PC-9 (cell line): ENCODE measurements at regions not wholly inside any gene's neighbourhood (a gene's known extent, or its start where the extent isn't known, plus 50 kb on each side); places are given as distances from the start of the nearest gene placed in this dataset.
A peak's percentile ranks its signal among the peaks of the same experiment; 100 is the strongest.

Experiments used
- BruUV-seq: library from RNA; stranded (reverse); fragments of 400-500 nt; replicated peaks from 2 replicates; lab custom pipeline; 2021; lab: Mats Ljungman, UMichigan
- CTCF ChIA-PET: fragments of 300-600 bp; sonication (Branson Sonifier 250); formaldehyde crosslinking; loops from one replicate; lab custom pipeline; 2022; ENCODE audit warnings: antibody characterized with exemption; lab: Charles Lee
- POLR2A ChIA-PET: fragments of 300-600 bp; sonication (Branson Sonifier 250); formaldehyde crosslinking; loops from one replicate; lab custom pipeline; 2022; ENCODE audit warnings: antibody characterized with exemption; ENCODE audit not compliant: unreplicated experiment; lab: Charles Lee
- DNase-seq, 2 experiments: peaks; one replicate each; pipeline versions ENCODE4 v3.0.0 to v3.0.0-alpha.2; 2015 to 2022; ENCODE audit warnings: mixed read lengths in 1 of 2
- H2AFZ ChIP-seq: fragments of 200-600 bp; sonication (generic); 2 replicates; pipeline ENCODE4 v1.8.1; 2017; ENCODE audit warnings: antibody characterized with exemption
- H3F3A ChIP-seq: fragments of 200-600 bp; sonication (generic); 2 replicates; pipeline ENCODE4 v1.8.1; 2017; ENCODE audit warnings: antibody characterized with exemption, mild to moderate bottlenecking, low read depth; ENCODE audit not compliant: insufficient read depth
- H3K27ac ChIP-seq: fragments of 200-600 bp; sonication (generic); 2 replicates; pipeline ENCODE4 v1.6.1; 2016; ENCODE audit warnings: mixed run types
- H3K27me3 ChIP-seq: fragments of 200-600 bp; sonication (generic); 2 replicates; pipeline ENCODE4 v1.6.1; 2016; ENCODE audit warnings: low read depth, mixed run types; ENCODE audit not compliant: insufficient read depth
- H3K36me3 ChIP-seq: fragments of 200-600 bp; sonication (generic); 2 replicates; pipeline ENCODE4 v1.6.1; 2016; ENCODE audit warnings: low read depth, mixed run types
- H3K4me1 ChIP-seq: fragments of 200-600 bp; sonication (generic); replicated peaks from 2 replicates; pipeline ENCODE4 v1.6.1; 2016; ENCODE audit warnings: mixed run types; ENCODE audit not compliant: insufficient read depth
- H3K4me2 ChIP-seq: fragments of 200-600 bp; sonication (generic); 2 replicates; pipeline ENCODE4 v1.6.1; 2017; ENCODE audit warnings: mixed run types
- H3K4me3 ChIP-seq: fragments of 200-600 bp; sonication (generic); 2 replicates; pipeline ENCODE4 v1.6.1; 2016; ENCODE audit warnings: mixed run types
- H3K79me2 ChIP-seq: fragments of 200-600 bp; sonication (generic); 2 replicates; pipeline ENCODE4 v1.6.1; 2017; ENCODE audit warnings: low read depth, mixed run types
- H3K9me2 ChIP-seq: fragments of 200-600 bp; sonication (generic); 2 replicates; pipeline ENCODE4 v1.8.1; 2017; ENCODE audit warnings: mild to moderate bottlenecking; ENCODE audit not compliant: insufficient read depth
- H3K9me3 ChIP-seq: fragments of 200-600 bp; sonication (generic); 2 replicates; pipeline ENCODE4 v1.8.1; 2016; ENCODE audit warnings: low read depth; ENCODE audit not compliant: insufficient read depth
- H4K20me1 ChIP-seq: fragments of 200-600 bp; sonication (generic); 2 replicates; pipeline ENCODE4 v1.8.1; 2017; ENCODE audit not compliant: insufficient read depth
- EZH2 ChIP-seq: fragments of 200-600 bp; sonication (generic); IDR thresholded peaks from 2 replicates; pipeline ENCODE4 v1.8.0; 2017; ENCODE audit warnings: antibody characterized with exemption, low read depth
- intact Hi-C: fragments of 100-400 bp; cut with micrococcal nuclease; formaldehyde crosslinking; loops from one replicate; pipeline ENCODE4 v1.10.0; 2022; ENCODE audit not compliant: unreplicated experiment
- TF ChIP-seq, protein P1 (sequence below): fragments of 200-600 bp; sonication (generic); conservative IDR thresholded peaks from 2 replicates; pipeline ENCODE4 v1.6.1; 2017; ENCODE audit warnings: mixed run types, antibody characterized with exemption, mild to moderate bottlenecking, moderate library complexity

DNA sequence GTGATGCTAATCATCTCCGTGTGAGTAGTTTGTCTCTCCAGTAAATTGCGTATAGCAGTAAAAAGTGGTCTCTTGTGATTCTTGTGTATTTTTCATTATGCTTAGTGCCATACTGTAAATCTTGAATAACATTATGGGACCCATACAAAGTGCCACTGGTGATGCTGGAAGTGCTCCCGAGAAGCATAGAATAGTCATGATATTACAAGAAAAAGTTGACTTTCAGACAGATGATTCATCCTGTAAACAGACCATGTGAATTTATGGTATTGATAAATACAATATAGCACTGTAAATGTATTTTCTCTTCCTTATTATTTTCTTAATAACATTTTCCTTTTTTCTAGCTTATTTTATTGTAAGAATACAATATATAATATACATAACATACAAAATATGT, 74.6 kb upstream of the CDK6 start:
- peaks cover 3% of the 10 kb centered on the region; the same call in 1 of the 2 replicates for H3K4me1 ChIP-seq
- peaks cover 5% of the 10 kb centered on the region; the same call in 1 of the 2 replicates for H3K9me2 ChIP-seq
- no peak overlapping the region for H3K4me3 ChIP-seq
- no TSS peak for BruUV-seq
- ChIA-PET POLR2A (interaction anchor here (0.6 kb wide), 1 partner anchor 321 kb away, joined by 3 read pairs; no protein-coding TSS in a partner anchor), CTCF (no interaction called here)
- no peak overlapping the region for H2AFZ ChIP-seq
- no peak overlapping the region for H3K27ac ChIP-seq
- no peaks in the 10 kb centered on the region for H3K36me3 ChIP-seq
- no peaks in the 10 kb centered on the region for H3K79me2 ChIP-seq
- TF ChIP-seq, protein P1, sequence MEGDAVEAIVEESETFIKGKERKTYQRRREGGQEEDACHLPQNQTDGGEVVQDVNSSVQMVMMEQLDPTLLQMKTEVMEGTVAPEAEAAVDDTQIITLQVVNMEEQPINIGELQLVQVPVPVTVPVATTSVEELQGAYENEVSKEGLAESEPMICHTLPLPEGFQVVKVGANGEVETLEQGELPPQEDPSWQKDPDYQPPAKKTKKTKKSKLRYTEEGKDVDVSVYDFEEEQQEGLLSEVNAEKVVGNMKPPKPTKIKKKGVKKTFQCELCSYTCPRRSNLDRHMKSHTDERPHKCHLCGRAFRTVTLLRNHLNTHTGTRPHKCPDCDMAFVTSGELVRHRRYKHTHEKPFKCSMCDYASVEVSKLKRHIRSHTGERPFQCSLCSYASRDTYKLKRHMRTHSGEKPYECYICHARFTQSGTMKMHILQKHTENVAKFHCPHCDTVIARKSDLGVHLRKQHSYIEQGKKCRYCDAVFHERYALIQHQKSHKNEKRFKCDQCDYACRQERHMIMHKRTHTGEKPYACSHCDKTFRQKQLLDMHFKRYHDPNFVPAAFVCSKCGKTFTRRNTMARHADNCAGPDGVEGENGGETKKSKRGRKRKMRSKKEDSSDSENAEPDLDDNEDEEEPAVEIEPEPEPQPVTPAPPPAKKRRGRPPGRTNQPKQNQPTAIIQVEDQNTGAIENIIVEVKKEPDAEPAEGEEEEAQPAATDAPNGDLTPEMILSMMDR, result no peak
- no peak for TF ChIP-seq EZH2
- H3K9me3 ChIP-seq, result no peaks in the 10 kb centered on the region
- H3K27me3 ChIP-seq, result no peaks in the 10 kb centered on the region
- no peak for DNase-seq
- H3F3A ChIP-seq, result peaks cover 5% of the 10 kb centered on the region; the same call in 1 of the 2 replicates
- H4K20me1 ChIP-seq, result no peaks in the 10 kb centered on the region
- H3K4me2 ChIP-seq, result no peak overlapping the region
- intact Hi-C loops, result loop anchor here (10.0 kb wide), 1 partner anchor 216 kb away; no protein-coding TSS in a partner anchor

DNA sequence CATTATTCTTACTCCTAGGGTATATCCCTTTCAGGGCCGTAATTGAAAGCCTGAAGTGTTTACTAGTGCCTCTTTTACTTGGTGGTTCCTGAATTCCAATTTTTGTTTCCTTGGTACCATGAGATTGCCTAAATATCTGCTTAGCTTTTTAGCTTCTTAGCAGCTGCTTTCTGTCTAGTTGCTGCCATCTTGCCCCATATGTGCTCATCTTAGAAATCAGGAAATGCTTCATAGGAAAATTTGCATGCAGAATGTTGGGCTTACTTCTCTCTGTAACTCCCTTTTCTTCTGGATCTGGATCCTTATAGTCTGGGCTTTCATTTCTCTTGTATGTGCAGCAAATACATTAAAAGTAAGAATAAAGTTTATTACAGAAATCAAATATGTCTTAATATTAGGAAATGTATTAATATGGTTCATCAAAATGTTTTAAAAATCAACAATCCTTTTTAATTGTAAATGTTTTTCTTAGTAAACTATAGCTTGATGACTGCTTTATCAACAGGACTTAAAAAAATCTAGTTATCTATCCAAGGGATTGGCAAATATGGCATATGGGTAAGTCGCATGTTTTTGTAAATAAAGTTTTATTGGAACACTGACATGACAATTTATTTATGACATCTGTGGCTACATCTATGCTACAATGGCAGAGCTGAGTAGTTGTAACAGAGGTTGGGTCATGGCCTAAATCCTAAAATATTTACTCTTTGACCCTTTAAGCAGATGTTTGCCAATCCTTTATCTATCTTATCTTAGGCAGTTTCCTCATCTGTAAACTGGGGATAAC, 73.5 kb upstream of the CDK6 start:
- no TSS peak for BruUV-seq
- Histone ChIP-seq H3K4me1 (peaks cover 4% of the 10 kb centered on the region), H3K79me2 (no peaks in the 10 kb centered on the region), H3K27ac (no peak overlapping the region), H3K9me2 (peaks cover 5% of the 10 kb centered on the region; the same call in 1 of the 2 replicates), H3K9me3 (no peaks in the 10 kb centered on the region), H4K20me1 (no peaks in the 10 kb centered on the region), H2AFZ (no peak overlapping the region), H3K4me2 (no peak overlapping the region), H3K4me3 (no peak overlapping the region), H3K36me3 (no peaks in the 10 kb centered on the region), H3K27me3 (no peaks in the 10 kb centered on the region), H3F3A (peaks cover 3% of the 10 kb centered on the region; the same call in 1 of the 2 replicates)
- POLR2A ChIA-PET, result no interaction called here
- intact Hi-C loops, result loop anchor here (10.0 kb wide), 1 partner anchor 215 kb away; no protein-coding TSS in a partner anchor
- no peak for DNase-seq
- CTCF ChIA-PET, result no interaction called here
- no peak for TF ChIP-seq EZH2
- TF ChIP-seq, protein P1, result no peak

DNA sequence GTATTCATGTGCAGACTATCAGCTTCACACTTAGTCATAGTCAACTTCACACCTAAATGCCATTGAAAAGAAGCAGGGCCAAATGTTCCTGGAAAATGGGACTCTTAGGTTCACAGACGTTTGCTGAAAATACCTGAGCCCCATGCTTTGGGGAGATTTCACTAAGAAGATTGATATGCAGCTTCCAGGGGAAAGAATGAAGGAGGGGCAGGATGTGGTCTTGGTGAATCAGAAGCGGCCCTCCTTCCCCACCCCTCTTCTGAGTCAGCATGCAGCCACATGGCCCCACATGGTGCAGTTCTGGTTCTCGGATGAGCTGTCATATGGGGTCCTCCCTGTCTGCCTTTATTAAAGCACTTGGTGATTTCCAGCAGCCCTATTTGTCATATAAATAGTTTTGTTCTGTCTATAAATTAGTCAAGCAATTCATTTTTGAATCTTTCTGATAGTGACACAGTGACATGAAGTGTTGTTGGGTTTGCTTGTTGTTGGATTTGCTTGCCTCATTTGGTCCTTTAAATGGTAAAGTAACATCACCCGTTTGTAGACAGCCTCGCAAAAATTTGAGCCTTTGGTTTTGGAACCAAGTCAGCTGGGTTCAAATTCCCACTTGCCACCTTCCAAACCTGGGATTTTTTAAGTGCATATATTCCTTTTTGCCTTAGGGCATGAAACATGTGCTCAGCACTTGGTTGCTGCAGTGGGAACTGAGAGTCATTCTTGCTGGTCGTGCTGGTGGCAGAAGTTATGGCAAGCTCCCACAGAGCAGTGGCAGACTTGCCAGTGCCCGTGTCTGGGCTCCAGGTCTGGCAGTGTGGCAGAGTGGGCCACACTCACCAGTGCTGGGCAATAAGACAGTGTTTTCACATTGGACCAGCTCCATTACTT, 68.1 kb upstream of the CDK6 start:
- Histone ChIP-seq H3K27me3 (no peaks in the 10 kb centered on the region), H3K36me3 (no peaks in the 10 kb centered on the region), H3F3A (peaks cover 13% of the 10 kb centered on the region), H3K4me2 (no peak overlapping the region), H2AFZ (no peak overlapping the region), H4K20me1 (no peaks in the 10 kb centered on the region), H3K9me2 (no peaks in the 10 kb centered on the region), H3K4me3 (no peak overlapping the region), H3K4me1 (peaks cover 21% of the 10 kb centered on the region), H3K79me2 (no peaks in the 10 kb centered on the region), H3K9me3 (peaks cover 7% of the 10 kb centered on the region; the same call in 1 of the 2 replicates), H3K27ac (peak overlapping the region; percentile 89)
- ChIA-PET CTCF (interaction anchor here (1.6 kb wide), 1 partner anchor 72 kb away, joined by 5 read pairs; no protein-coding TSS in a partner anchor), POLR2A (interaction anchor here (0.5 to 1.8 kb wide), 2 partner anchors 68 to 75 kb away, joined by 4 to 6 read pairs; partner anchors contain the start of gene CDK6)
- TSS peak; percentile 84 for BruUV-seq
- intact Hi-C loops, result loop anchor here (1.0 to 5.0 kb wide), 5 partner anchors 12 to 283 kb away; partner anchors contain the start of gene SAMD9
- DNase-seq, result peak; percentile 88 to 93
- no peak for TF ChIP-seq EZH2
- TF ChIP-seq, protein P1, result no peak
